Adrenal gland (tissue), 5 donors: ENCODE measurements at regions not wholly inside any gene's neighbourhood (a gene's known extent, or its start where the extent isn't known, plus 50 kb on each side); places are given as distances from the start of the nearest gene placed in this dataset.

Source experiments
- CTCF ChIP-seq, 6 experiments: fragments of 450-650 bp in 4 of 6; fragments of 200-600 bp in 2 of 6; sonication (generic) in 1 of 6; IDR thresholded peaks; 1 replicate in 5 of 6; 2 replicates in 1 of 6; pipeline versions ENCODE4 v1.5.1 to v1.8.0; 2016 to 2021; ENCODE audit warnings: antibody characterized with exemption in 6 of 6, mild to moderate bottlenecking in 2 of 6, moderate library complexity in 1 of 6
- POLR2A ChIP-seq, 2 donors: fragments of 450-650 bp; IDR thresholded peaks; one replicate each; pipeline ENCODE4 v1.6.1; 2017; ENCODE audit warnings: antibody characterized with exemption in 2 of 2, mild to moderate bottlenecking in 2 of 2, moderate library complexity in 1 of 2
- donor health status: DM: no; HTN: no; CAD: no.

- TF ChIP-seq CTCF (IDR thresholded peaks at IDR 0.05) (no peak), POLR2A (IDR thresholded peaks at IDR 0.05) (no peak)
Observed at GRCh38 chrX:47743504-47743903, 84.5 kb upstream of the UXT start.
